IPS-15b (cell line): ENCODE measurements at regions not wholly inside any gene's neighbourhood (a gene's known extent, or its start where the extent isn't known, plus 50 kb on each side); places are given as distances from the start of the nearest gene placed in this dataset.

Experiments
- H3K27me3 ChIP-seq: one replicate; pipeline ENCODE4 v1.6.1; 2013; ENCODE audit warnings: low read length; ENCODE audit not compliant: control insufficient read depth, insufficient read depth
- H3K36me3 ChIP-seq: one replicate; pipeline ENCODE4 v1.6.1; 2013; ENCODE audit warnings: low read length; ENCODE audit not compliant: control insufficient read depth, insufficient read depth
- H3K4me1 ChIP-seq: one replicate; pipeline ENCODE4 v1.6.1; 2013; ENCODE audit warnings: mild to moderate bottlenecking, low read length; ENCODE audit not compliant: control insufficient read depth, insufficient read depth
- H3K4me3 ChIP-seq: one replicate; pipeline ENCODE4 v1.5.1; 2013; ENCODE audit warnings: low read depth, low read length
- H3K9ac ChIP-seq: one replicate; pipeline ENCODE4 v1.6.1; 2013; ENCODE audit warnings: low read depth, mild to moderate bottlenecking, low read length
- H3K9me3 ChIP-seq: one replicate; pipeline ENCODE4 v1.6.1; 2013; ENCODE audit warnings: mild to moderate bottlenecking, low read length; ENCODE audit not compliant: control insufficient read depth, insufficient read depth

DNA sequence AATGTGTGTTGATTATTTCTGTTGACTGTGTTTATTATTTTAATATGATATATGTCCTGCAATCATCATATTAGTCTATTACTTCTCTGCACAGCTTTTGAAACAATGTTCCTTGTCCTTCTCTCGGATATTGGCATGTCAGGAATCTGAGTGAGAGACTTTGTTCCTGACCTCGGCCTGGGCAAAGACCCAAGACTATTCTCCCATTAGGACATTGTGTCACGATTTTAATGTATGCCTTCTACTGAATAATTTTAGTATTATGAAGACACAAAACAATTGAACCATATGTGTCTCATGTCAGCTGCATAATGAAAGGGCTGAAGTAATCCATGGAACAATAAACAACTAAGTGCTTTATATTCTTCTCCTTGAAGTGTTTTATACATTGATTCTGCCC, 580.8 kb upstream of the TENM3 start:
- no peak overlapping the region for H3K9ac ChIP-seq
- H3K36me3 ChIP-seq, result no peaks in the 10 kb centered on the region
- no peak overlapping the region for H3K4me3 ChIP-seq
- no peaks in the 10 kb centered on the region for H3K9me3 ChIP-seq
- H3K4me1 ChIP-seq, result no peaks in the 10 kb centered on the region
- no peaks in the 10 kb centered on the region for H3K27me3 ChIP-seq

DNA sequence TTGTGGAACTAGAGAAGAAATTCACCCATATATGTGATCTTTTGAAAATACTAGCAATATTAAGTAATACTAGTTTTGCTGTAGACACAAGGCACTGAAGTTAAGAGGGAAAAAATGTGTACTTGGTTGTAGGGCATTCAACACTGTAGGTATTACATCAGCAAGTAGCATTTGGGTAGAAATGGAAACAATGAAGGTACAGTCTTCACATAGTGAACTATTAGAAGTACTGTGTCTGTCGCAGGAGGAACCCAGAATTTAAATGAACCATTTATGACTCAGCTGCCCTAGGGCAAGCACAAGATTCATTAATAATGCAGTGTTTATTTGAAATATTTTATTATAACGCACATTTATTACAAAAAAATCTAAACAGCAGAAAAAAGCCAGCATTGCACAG, 572.7 kb upstream of the TENM3 start:
- Histone ChIP-seq H3K4me1 (no peaks in the 10 kb centered on the region), H3K36me3 (no peaks in the 10 kb centered on the region)

DNA sequence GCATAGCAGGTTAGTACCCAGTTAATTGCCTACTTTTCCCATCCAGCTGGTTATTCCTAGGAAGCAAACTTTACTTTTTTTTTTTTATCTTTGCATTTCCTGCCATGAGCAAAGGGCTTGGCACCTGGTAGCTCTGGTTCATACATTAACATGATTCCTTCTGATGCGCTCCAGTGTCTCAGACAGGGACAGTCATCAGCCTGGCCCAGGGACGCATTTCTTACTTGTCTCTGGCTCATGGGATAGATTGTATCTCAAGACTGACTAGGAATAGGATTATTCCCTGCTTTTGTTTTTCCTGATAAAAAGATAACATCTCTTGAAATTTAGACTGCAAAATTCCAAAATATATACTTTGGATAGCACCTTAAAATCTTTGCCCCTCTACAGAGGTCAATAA, 571.5 kb upstream of the TENM3 start:
- no peaks in the 10 kb centered on the region for H3K36me3 ChIP-seq
- H3K27me3 ChIP-seq, result no peaks in the 10 kb centered on the region

More for the DNA sequence above, 572.7 kb upstream of the TENM3 start:
- Histone ChIP-seq H3K4me3 (no peak overlapping the region), H3K9ac (no peak overlapping the region), H3K9me3 (no peaks in the 10 kb centered on the region), H3K27me3 (no peaks in the 10 kb centered on the region)

DNA sequence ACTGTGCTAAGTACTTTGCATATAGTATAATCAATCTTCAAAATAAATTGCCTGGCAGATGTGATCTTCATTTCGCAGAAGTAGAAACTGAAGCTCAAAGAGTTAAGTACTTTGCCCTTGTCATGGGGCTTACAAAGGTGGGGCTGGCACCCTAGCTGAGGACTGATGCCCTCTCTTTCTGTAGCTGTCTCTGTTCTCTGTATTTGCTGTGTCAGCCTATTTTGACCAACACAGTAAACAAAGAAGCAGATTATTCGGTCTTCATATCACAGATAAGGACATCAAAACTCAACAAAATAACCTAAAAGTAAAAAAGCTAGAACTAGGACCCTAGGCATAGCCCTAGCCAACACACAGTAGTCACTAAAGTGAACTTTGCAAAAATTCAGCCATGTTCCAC, 570.5 kb upstream of the TENM3 start:
- no peaks in the 10 kb centered on the region for H3K27me3 ChIP-seq
- no peaks in the 10 kb centered on the region for H3K4me1 ChIP-seq
- no peaks in the 10 kb centered on the region for H3K9me3 ChIP-seq
- no peak overlapping the region for H3K9ac ChIP-seq
- no peak overlapping the region for H3K4me3 ChIP-seq
- H3K36me3 ChIP-seq, result no peaks in the 10 kb centered on the region

More for the DNA sequence above, 571.5 kb upstream of the TENM3 start:
- H3K9ac ChIP-seq, result no peak overlapping the region
- H3K4me1 ChIP-seq, result no peaks in the 10 kb centered on the region
- H3K4me3 ChIP-seq, result no peak overlapping the region
- H3K9me3 ChIP-seq, result no peaks in the 10 kb centered on the region

DNA sequence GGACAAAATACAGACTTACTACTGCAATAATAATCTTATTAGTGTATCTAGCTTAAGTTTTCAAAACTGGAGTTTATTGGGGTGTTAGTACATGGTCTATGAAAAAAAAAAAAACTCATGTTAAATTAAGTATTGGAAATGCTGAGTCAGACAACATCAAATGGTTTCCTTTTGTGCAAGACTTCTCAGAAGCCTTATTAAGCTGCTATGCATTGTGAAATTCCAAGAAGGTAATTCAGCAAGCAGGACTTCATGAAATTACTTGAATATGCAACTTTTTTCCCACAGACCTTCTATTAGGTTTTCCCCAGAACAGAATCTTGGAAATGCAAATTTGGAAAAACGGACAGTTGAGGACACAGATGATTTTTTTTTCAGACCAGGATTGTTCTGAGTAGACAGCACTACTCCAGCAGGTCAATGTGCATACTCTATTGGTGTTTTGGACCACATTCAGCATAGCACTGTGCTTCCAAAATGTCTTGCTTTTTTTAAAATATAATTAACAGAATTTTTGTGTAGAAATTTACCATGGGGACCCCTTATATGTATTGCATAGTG, 568.8 kb upstream of the TENM3 start:
- Histone ChIP-seq H3K4me1 (no peaks in the 10 kb centered on the region), H3K4me3 (no peak overlapping the region), H3K36me3 (no peaks in the 10 kb centered on the region), H3K27me3 (no peaks in the 10 kb centered on the region), H3K9me3 (no peaks in the 10 kb centered on the region), H3K9ac (no peak overlapping the region)

DNA sequence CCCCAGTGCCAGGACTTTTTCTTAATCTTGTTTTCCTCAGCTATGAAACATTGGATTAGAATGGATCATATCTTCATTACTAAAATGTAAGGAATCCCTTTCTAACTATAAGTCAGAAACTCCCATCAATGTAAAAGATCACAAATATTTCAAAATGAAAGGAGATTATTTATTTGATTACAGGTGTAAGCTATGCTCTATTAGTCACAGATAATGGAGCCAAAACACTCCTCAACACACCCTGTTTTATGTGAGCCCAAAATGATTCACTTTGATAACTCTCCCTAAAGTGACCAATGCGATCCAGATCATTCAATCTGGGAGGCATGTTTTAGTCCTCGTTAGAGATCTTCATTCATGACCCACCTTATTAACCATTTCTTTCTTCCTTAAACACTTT, 566.7 kb upstream of the TENM3 start:
- no peaks in the 10 kb centered on the region for H3K27me3 ChIP-seq
- no peak overlapping the region for H3K9ac ChIP-seq
- H3K4me1 ChIP-seq, result no peaks in the 10 kb centered on the region
- H3K4me3 ChIP-seq, result no peak overlapping the region
- no peaks in the 10 kb centered on the region for H3K36me3 ChIP-seq
- no peaks in the 10 kb centered on the region for H3K9me3 ChIP-seq

DNA sequence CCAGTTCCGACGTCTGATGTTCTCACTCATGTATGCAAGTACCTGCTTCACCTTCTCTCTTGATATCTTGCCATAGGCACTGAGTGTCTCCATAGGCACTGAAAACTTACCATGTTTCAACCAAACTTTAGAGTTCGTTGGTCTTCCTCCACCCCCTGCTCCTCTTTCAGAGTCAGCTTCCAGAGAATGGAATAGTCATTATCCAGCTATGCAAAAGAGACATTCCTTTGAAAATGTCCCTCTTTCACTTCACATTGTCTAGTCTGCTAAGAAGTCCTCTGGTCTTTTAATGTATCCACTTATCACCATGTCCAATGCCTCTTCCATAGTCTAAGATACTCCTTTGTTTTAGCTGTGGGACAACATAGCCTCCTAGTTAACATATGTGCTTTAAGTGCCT, 566.0 kb upstream of the TENM3 start:
- H3K9ac ChIP-seq, result no peak overlapping the region
- H3K4me1 ChIP-seq, result no peaks in the 10 kb centered on the region
- no peaks in the 10 kb centered on the region for H3K36me3 ChIP-seq
- no peaks in the 10 kb centered on the region for H3K27me3 ChIP-seq
- no peaks in the 10 kb centered on the region for H3K9me3 ChIP-seq
- H3K4me3 ChIP-seq, result no peak overlapping the region

DNA sequence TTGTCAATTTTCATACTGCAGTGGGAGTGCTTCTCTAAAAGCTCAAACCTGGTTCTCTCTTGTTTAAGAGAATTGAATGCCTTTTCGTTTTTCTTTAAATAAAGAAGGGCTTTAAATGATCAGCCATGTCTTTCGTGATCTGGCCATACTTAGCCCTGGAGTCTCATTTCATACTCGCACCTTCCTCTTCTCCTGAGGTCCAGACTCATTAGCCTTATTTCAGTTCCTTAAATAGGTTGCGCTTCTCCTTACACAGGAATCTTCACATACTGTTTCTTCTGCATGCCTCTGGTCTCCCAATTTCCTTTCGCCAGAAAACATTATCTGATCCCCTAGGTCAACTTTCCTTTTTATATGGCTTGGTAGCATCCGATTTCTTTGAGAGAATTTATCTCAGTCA, 565.6 kb upstream of the TENM3 start:
- Histone ChIP-seq H3K36me3 (no peaks in the 10 kb centered on the region), H3K9me3 (no peaks in the 10 kb centered on the region), H3K4me1 (no peaks in the 10 kb centered on the region), H3K9ac (no peak overlapping the region), H3K27me3 (no peaks in the 10 kb centered on the region), H3K4me3 (no peak overlapping the region)

DNA sequence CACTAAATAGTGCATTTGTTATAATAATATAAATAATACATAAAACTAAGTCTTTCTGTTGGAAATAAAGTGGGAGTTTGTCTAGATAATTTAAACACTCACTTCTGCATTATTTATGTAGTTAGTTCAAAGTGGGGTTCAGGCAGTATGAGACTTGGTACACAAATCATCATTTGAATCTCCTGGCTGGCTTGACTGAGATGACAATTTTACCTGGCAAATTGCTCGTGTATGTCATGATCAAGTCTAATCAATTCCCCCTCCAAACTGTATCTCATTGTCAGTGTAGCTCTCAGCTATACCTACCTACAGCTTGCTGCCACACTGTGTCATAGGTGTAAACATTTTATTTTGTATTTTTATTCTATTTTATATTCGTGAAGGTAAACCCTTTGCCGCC, 563.4 kb upstream of the TENM3 start:
- no peak overlapping the region for H3K9ac ChIP-seq
- H3K4me1 ChIP-seq, result no peaks in the 10 kb centered on the region
- H3K36me3 ChIP-seq, result no peaks in the 10 kb centered on the region
- H3K27me3 ChIP-seq, result no peaks in the 10 kb centered on the region
- no peaks in the 10 kb centered on the region for H3K9me3 ChIP-seq
- no peak overlapping the region for H3K4me3 ChIP-seq

DNA sequence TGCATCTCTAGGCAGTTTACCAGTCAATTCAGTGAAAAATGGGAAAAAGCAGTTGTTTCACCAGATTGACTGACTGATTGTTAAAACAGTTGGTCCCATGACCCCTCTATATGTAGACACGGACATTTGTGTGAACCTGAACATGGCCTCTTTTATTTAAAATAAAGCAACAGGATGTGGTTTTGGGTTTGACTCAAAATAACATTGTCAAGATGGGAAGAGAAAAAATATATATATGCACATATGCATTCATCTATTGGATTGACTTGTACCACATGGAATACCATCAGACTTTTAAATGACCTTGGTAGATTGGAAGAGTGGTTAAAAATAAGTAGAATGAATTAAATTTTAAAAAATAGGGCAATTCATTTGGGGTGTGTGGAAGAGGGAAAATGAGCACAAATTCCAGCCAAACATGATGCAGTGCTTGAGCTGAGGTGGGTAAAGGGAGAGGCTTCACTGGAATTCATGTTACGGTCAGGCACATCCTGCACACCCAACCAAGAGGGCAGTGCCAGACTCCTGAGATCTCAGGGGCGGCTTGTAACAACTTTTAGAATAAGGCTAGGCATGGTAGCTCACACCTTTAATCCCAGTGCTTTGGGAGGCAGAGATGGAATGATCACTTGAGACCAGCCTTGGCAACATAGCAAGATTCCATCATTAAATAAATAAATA, 560.7 kb upstream of the TENM3 start:
- Histone ChIP-seq H3K9me3 (no peaks in the 10 kb centered on the region), H3K9ac (no peak overlapping the region), H3K4me3 (no peak overlapping the region), H3K27me3 (no peaks in the 10 kb centered on the region), H3K4me1 (peaks cover 3% of the 10 kb centered on the region), H3K36me3 (no peaks in the 10 kb centered on the region)

DNA sequence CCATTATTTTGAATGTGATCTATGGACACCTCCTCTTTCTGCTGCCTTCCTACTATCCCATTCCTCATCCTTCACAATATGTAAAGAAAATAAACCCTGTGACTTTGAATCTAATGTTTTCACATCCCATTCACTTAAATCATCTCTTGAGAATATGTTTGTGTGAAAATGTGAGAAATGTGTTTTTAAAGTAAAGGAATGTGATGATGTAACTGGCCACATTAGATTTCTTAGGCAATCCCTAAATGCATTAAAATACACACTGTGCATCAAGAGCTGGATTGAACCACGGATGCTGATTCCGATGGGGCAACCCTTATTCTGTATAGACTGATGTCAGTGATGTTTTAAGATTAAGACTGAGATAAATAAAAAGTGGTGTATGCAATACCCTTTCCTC, 558.9 kb upstream of the TENM3 start:
- peaks cover 9% of the 10 kb centered on the region for H3K4me1 ChIP-seq
- H3K36me3 ChIP-seq, result no peaks in the 10 kb centered on the region
- no peak overlapping the region for H3K9ac ChIP-seq
- H3K9me3 ChIP-seq, result no peaks in the 10 kb centered on the region
- no peak overlapping the region for H3K4me3 ChIP-seq
- H3K27me3 ChIP-seq, result no peaks in the 10 kb centered on the region

DNA sequence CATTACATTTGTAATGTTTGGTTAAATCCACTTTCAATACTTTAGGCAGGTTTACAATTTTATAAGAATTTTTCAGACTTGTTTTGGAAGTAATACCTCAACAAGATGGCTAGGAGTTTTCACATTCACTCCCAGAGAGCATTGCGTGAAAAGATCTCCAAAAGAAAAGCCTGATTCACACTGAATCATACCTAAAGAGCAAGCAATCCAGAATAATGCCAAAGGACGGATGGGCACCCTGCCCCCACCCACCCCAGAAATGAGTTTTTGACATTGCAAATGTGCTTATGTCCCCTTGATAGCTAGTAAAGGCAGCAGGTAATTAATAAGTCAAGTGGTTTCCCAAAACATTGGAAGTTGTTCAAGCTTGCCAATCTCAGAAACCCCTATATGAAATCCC, 557.7 kb upstream of the TENM3 start:
- Histone ChIP-seq H3K4me1 (peaks cover 9% of the 10 kb centered on the region), H3K27me3 (no peaks in the 10 kb centered on the region), H3K4me3 (no peak overlapping the region), H3K9ac (no peak overlapping the region), H3K9me3 (no peaks in the 10 kb centered on the region), H3K36me3 (no peaks in the 10 kb centered on the region)
